HG03565 (cell line): ENCODE measurements at regions not wholly inside any gene's neighbourhood (a gene's known extent, or its start where the extent isn't known, plus 50 kb on each side); places are given as distances from the start of the nearest gene placed in this dataset.
"Not testable (repeated sequence)": the region's sequence is repeated elsewhere in the genome, so short reads cannot be mapped to it uniquely, and the experiment has no call there.

Experiments used
- ATAC-seq: cut with Tn5 transposase; IDR thresholded peaks from one replicate; pipeline ENCODE4 v1.9.1; 2021; ENCODE audit warnings: mild to moderate bottlenecking, moderate library complexity; ENCODE audit not compliant: unreplicated experiment

DNA sequence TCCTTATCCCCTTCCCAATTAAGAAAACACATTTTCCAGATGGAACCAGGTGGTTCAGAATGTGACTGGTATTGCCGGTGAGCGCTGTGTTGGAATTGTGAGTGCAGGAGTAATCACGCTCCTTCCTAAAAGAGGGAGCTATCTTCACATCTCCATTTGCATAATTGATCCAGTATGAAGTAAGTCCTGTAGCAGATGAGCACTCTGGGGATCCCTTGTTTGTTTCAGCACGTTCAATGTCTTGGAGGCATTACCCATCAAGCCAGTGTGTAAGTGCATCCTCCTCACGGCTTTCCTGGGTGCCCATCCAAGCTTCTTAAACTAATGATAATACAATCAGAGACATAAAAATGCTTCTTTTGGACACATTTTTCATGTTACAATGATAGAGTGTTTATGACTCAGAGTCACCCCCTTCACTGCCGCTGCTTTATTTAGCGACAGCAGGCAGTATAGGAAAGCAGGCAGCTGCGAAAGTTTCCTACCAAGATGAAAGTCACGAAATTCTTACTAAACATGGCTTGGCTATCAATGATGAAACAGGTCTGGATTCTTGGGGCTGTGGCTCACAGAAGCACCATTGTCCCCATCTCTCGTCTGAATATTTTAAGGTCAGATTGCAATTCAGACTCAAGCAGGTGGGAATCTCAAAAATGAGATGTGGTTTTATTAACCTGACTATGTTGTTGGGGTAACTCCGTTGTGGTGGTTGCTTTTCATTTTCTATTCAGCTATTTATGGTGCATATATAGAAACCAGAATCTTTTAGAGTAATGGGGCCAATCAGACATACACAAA is 346.3 kb upstream of the MDFIC2 start:
- no peak for ATAC-seq

DNA sequence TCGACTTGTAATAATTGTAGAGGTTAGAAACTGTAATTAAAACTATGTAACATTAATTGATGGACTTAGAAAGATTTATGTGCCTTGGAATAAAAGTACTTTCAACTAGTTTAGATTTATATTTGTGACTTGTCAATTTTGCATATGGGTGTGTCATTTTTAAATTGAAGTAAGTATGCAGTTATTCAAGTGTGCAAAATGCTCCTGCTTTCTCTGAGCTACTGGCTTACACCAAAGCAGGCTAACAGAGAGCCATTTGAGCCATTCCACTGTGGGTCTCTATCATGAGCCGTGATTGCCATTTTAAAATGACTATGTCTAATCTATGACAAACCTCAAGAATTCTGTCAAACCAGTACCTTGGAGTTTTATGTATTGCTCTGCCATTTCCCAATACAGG is 345.0 kb upstream of the MDFIC2 start:
- no peak for ATAC-seq

- no peak for ATAC-seq
Observed at GRCh38 chr3:70647823-70648222, 335.4 kb upstream of the MDFIC2 start.

GRCh38 chr3:70647094-70647493 is 334.7 kb upstream of the MDFIC2 start:
- ATAC-seq: no peak

GRCh38 chr3:70646635-70647034 is 334.2 kb upstream of the MDFIC2 start:
- ATAC-seq: no peak

DNA sequence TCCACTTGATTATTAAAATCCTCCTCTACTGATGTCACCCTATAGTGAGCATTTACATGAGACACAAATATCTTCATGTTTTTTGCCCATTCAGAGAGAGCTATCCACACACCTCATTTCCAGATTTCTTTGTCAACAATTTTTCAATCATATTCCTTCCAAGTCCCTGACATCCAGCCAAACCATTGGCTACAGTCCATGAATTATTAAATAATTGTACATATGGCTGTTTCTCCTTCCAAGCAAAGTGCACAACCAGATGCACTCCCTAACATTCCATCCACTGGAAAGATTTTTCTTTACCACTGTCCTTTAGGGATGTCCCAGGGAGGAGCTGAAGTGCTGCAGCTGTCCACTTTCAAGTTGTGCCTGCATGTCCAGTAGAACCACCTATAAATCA is 328.0 kb upstream of the MDFIC2 start:
- ATAC-seq: no peak

- no peak for ATAC-seq
Observed at GRCh38 chr3:70635301-70635700, 322.9 kb upstream of the MDFIC2 start.

DNA sequence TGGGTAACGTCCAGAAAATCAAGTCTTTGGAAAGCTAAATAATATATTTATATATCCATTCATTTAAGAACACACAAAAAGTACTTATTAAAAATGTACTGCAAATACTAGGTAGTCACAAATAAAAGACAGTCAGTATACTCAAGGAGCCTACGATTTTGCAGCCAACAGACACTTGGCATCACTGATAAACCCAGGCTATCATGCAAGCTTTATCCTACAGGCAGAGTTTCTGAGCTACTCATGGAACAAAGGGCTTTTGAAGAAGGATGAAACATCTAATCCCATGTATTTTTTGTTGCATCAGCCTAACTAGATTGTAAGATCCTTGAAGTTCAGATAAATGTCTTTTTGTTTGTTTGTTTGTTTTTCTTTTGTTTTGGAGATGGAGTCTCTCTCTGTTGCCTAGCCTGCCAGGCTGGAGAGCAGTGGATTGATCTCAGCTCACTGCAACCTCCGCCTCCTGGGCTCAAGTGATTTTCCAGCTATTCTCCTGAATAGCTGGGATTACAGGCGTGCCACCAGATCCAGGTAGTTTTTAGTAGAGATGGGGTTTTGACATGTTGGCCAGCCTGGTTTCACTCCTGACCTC is 319.4 kb upstream of the MDFIC2 start:
- no peak for ATAC-seq

DNA sequence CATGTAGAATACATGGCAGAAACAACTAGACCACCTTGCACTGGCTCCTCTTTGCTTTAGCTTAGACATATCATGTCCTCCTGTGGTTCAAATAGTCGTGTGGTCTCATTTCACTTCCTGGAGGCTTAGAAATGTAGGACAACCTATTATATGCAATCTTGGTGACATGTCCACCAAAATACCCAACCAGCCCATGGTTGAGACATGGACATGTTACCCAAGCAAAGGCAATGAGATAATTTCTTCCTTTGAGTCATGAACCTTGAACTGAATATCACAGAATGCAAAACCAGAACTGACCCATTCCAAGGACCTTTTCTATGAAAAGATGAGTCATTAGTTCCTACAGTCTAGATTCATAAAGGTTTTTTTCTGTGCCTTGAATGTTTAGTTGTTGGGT is 309.0 kb upstream of the MDFIC2 start:
- ATAC-seq: no peak

DNA sequence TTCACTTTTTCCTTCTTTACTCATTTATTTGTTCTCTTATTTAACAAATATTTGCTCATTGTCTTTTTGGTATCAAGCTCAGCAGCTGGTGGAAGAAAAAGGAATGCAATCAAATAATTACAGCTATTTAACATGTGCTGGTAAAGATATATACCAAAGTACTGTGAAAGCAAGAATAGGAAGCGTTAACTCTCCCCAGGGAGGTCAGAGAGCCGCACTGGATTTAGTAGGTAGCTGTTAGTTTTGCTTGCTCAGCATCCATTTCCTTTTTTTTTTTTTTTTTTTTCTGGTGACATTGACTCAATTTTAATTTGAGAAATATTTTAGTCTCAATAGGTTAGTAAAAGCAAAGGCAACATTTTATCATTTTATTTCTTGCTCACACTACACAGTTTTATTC is 308.5 kb upstream of the MDFIC2 start:
- no peak for ATAC-seq

DNA sequence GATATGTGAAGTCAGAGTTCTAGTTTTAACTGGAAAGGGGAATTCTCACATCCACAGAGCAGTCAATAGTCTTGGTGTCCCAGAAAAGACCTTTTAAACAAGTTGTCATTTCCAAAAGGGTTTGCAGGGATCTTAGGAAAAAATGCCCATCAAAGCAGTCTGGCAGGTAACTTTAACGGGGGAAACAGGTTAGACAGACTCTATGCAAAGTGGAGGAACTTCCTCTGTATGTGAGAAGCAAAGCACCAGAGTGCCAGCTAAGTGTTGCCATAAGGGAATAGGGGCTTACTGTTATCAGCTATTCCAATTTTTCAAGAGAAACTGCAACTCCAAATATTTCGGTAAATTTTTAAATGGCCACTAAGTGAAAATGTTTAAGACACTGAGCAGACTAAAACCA is 307.9 kb upstream of the MDFIC2 start:
- ATAC-seq: no peak

DNA sequence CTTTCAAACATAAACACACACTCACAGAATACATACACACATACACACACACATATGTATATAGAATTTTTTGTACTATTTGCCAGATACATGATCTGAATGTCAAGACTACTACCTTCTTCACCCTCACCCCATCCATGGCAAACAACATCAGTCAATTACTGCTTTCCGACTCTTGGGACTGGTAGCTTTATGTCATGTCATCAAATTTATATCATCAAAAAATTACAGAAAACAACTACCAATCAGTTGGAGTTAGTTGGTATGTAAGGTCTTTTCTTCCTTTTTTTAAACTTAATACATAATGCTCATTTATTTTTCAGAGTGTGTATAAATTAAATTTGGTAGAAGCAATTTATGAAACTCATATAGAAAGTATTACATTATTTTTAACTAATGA is 305.7 kb upstream of the MDFIC2 start:
- ATAC-seq: no peak

GRCh38 chr3:70617349-70617748 is 304.9 kb upstream of the MDFIC2 start:
- not testable (repeated sequence) for ATAC-seq

- no peak for ATAC-seq
Observed at GRCh38 chr3:70615286-70615685, 302.8 kb upstream of the MDFIC2 start.

DNA sequence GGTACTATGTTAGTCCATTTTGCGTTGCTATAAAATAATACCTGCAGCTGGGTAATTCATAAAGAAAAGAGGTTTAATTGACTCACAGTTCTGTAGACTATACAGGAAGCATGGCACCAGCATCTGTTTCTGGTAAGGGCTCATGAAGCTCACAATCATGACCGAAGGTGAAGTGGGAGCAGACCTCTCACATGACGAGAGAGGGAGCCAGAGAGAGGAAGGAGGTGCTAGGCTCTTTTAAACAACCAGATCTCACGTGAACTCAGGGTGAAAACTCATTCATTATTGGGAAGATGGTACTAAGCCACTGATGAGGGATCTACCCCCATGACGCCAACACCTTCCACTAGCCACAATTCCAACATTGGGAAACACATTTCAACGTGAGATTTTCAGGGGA is 301.7 kb upstream of the MDFIC2 start:
- no peak for ATAC-seq

GRCh38 chr3:70612920-70613319 is 300.5 kb upstream of the MDFIC2 start:
- no peak for ATAC-seq

GRCh38 chr3:70611667-70612277 is 299.3 kb upstream of the MDFIC2 start:
- not testable (repeated sequence) for ATAC-seq

DNA sequence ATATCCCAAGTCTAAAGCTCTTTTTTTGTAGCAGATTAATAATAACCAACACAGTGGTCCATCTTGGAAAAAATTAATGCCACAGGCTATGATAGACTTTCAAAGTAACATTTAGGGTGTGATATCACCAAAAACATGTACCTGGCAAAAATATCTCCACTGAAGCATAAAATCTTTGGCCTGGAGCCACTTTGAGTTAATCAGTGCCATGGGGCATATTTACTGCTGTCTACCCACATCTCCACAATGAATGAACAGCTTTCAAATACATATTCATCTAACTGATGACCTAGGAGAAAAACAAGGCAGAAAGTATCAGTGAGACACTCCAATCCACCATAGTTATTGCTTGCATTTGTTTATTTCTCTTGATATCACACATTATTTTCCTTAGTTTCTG is 296.0 kb upstream of the MDFIC2 start:
- no peak for ATAC-seq

- ATAC-seq: no peak
Observed at GRCh38 chr3:70607469-70607868, 295.0 kb upstream of the MDFIC2 start.

GRCh38 chr3:70606018-70606417 is 293.6 kb upstream of the MDFIC2 start:
- ATAC-seq: no peak

GRCh38 chr3:70603103-70603502 is 290.7 kb upstream of the MDFIC2 start:
- no peak for ATAC-seq

DNA sequence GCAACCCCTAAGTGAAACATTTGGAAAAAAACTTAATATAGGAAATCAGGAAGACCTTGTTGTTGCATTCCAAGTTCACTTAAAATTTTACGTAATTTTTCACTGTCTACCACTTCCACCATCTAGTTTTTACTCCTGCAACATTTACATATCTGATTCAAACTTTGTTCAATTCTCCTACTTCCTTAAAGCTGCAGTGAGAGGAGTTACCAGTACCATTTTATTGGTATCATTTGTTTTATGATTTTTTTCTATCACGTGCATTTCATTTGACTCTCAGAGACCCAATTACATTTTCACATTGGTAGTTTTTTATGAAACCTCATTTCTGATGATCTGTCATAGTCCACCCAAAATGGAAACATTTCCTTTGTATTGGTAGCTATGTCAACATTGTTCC is 284.9 kb upstream of the MDFIC2 start:
- ATAC-seq: no peak
